ENCODE measurements at regions not wholly inside any gene's neighbourhood (a gene's known extent, or its start where the extent isn't known, plus 50 kb on each side); places are given as distances from the start of the nearest gene placed in this dataset.

DNA sequence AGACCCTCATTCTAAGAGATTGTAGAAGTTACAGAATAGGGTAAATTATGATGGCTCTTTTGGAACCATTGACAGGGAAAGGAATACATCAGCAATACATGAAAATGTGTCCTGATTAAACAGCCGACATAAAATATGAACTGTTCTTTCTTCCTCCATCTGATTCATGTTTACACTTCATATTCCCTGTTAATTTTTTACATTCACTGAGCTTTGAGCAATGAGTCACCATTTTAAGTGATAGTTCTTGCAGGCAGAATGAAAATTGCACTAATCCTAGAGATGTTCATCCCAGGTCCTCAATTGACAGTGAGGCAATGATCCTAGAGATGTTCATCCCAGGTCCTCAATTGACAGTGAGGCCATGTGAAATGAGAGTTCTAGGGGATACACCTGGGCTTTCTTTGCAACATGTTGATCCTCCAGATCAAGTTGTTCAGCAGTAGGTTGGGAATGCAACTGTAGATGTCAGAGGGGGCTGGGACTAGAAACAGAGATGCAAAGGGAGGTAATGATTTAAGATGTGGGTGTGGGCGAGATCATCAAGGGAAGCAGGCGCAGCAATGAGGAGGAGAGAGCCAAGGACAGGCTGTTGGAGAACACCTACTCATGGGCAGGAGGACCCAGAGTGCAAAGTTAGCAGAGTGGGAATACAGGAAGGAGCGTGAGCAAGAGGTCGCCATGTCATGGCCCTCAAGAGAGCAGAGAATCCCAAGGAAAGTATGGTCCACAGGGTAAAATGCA, 138.7 kb downstream of the ZNF365 start:
- Mint-ChIP-seq H3K36me3 (no peaks in the 10 kb centered on the region), H3K4me3 (no peak overlapping the region), H3K27me3 (ENCODE audit: low read depth) (peaks cover 21% of the 10 kb centered on the region), H3K9me3 (no peaks in the 10 kb centered on the region), H3K27ac (no peak overlapping the region), H3K4me1 (peaks cover 9% of the 10 kb centered on the region)
- no peak for DNase-seq (ENCODE audit: low spot score in 2 of 2, unreplicated experiment in 2 of 2)
- TF ChIP-seq, protein P1, sequence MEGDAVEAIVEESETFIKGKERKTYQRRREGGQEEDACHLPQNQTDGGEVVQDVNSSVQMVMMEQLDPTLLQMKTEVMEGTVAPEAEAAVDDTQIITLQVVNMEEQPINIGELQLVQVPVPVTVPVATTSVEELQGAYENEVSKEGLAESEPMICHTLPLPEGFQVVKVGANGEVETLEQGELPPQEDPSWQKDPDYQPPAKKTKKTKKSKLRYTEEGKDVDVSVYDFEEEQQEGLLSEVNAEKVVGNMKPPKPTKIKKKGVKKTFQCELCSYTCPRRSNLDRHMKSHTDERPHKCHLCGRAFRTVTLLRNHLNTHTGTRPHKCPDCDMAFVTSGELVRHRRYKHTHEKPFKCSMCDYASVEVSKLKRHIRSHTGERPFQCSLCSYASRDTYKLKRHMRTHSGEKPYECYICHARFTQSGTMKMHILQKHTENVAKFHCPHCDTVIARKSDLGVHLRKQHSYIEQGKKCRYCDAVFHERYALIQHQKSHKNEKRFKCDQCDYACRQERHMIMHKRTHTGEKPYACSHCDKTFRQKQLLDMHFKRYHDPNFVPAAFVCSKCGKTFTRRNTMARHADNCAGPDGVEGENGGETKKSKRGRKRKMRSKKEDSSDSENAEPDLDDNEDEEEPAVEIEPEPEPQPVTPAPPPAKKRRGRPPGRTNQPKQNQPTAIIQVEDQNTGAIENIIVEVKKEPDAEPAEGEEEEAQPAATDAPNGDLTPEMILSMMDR (IDR thresholded peaks at IDR 0.05; ENCODE audit: unreplicated experiment), result no peak

DNA sequence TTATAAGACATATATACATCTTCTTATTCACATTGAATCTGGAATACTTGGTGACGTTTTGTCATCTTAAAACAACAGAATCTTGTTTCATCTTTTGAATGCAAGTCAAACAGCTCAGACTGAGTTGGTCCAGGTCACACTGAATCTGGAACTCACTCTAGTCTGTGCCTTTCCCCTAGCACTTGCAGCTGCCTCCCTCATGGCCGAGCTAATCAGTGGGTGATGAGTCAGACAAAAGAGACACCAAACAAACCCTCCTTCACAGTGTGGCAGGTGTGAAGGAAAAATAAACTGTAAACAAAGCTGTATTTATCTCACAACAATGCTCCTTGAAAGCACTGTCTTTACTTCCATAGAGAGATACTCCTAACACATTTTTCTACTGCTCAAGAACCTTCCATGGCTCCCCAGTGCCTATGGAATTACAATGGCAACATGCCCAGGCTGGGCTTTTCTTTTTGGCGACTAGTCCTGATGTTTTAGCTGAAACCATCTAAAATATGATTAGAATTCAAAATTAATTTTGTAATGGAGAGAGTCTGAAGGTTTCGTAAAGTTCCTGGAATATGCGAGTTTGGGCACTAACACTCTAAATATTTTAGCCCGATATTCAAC, 140.0 kb downstream of the ZNF365 start:
- H3K4me3 Mint-ChIP-seq, result no peak overlapping the region
- no peak for DNase-seq (ENCODE audit: low spot score in 2 of 2, unreplicated experiment in 2 of 2)
- H3K27ac Mint-ChIP-seq, result no peak overlapping the region
- peaks cover 21% of the 10 kb centered on the region for H3K27me3 Mint-ChIP-seq (ENCODE audit: low read depth)
- TF ChIP-seq, protein P1 (IDR thresholded peaks at IDR 0.05; ENCODE audit: unreplicated experiment), result no peak
- H3K4me1 Mint-ChIP-seq, result peaks cover 14% of the 10 kb centered on the region
- no peaks in the 10 kb centered on the region for H3K9me3 Mint-ChIP-seq
- no peaks in the 10 kb centered on the region for H3K36me3 Mint-ChIP-seq

GRCh38 chr10:62517252-62517651, 143.1 kb downstream of the ZNF365 start:
- no peak overlapping the region for H3K27ac Mint-ChIP-seq
- H3K27me3 Mint-ChIP-seq (ENCODE audit: low read depth), result peaks cover 22% of the 10 kb centered on the region
- TF ChIP-seq, protein P1 (IDR thresholded peaks at IDR 0.05; ENCODE audit: unreplicated experiment), result no peak

DNA sequence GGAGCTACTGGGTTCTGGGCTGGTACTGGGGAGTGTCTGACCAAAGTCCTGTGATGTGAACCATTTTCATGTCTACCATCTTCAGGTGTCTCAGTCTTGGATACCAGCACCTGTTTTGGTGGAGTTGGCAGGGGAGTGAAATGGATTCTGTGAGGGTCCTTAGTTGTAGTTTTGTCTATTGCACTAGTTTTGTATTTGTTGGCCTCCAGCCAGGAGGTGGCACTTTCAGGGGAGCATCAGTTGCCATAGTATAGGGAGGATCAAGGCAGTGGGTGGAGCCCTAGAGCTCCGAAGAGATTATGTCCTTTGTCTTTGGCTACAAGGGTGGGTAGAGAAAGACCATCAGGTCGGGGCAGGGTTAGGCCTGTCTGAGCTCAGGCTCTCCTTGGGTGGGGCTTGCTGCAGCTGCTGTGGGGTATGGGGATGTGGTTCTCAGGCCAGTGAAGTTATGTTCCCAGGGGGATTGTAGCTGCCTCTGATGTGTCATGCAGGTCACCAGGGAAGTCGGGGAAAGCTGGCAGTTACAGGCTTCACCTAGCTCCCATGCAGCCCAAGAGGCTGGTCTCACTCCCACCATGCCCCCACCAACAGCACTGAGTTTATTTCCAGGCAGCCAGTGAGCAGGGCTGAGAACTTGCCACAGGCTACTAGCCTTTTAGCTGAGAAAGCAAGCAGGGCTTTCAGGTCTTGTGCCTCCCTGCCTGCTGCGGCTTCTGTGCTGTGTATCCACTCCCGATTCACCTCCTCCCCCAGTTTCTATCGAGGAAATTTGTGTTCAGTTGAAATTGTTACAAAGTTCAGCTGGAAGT, 153.1 kb downstream of the ZNF365 start:
- Mint-ChIP-seq H3K4me3 (no peak overlapping the region), H3K36me3 (peaks cover 1% of the 10 kb centered on the region), H3K4me1 (no peaks in the 10 kb centered on the region), H3K27me3 (ENCODE audit: low read depth) (peaks cover 3% of the 10 kb centered on the region), H3K27ac (no peak overlapping the region), H3K9me3 (peaks cover 40% of the 10 kb centered on the region)
- no peak for DNase-seq (ENCODE audit: low spot score in 2 of 2, unreplicated experiment in 2 of 2)
- TF ChIP-seq, protein P1 (IDR thresholded peaks at IDR 0.05; ENCODE audit: unreplicated experiment), result no peak

More at GRCh38 chr10:62517252-62517651, 143.1 kb downstream of the ZNF365 start:
- H3K9me3 Mint-ChIP-seq, result peaks cover 8% of the 10 kb centered on the region
- no peak overlapping the region for H3K4me3 Mint-ChIP-seq
- no peak for DNase-seq (ENCODE audit: low spot score in 2 of 2, unreplicated experiment in 2 of 2)
- H3K36me3 Mint-ChIP-seq, result no peaks in the 10 kb centered on the region
- peaks cover 14% of the 10 kb centered on the region for H3K4me1 Mint-ChIP-seq

DNA sequence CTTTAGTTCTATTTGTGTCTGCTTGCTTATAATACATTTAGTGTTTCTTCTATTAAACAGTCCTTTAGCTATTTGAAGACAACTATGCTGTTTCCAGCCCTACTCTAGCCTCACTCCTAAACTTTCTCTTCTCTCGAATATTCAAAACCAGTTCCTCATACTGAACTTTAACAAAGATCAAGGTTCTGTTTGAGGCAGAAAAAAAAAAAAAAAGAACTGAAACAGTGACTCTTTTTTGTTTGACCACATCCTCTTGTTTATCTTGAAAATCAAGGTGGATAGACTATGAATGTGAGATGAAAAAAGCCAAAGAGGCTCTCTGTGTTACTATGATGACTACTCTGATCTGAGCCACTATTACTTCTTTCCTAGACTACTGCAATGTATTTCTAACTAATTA, 154.3 kb downstream of the ZNF365 start:
- peaks cover 1% of the 10 kb centered on the region for H3K36me3 Mint-ChIP-seq
- H3K4me3 Mint-ChIP-seq, result no peak overlapping the region
- H3K27me3 Mint-ChIP-seq (ENCODE audit: low read depth), result peaks cover 3% of the 10 kb centered on the region
- H3K9me3 Mint-ChIP-seq, result peaks cover 35% of the 10 kb centered on the region
- H3K4me1 Mint-ChIP-seq, result no peaks in the 10 kb centered on the region
- no peak for DNase-seq (ENCODE audit: low spot score in 2 of 2, unreplicated experiment in 2 of 2)
- no peak overlapping the region for H3K27ac Mint-ChIP-seq
- TF ChIP-seq, protein P1 (IDR thresholded peaks at IDR 0.05; ENCODE audit: unreplicated experiment), result no peak

All from mesothelial cell of epicardium (in vitro differentiated cells).